CD4-positive, alpha-beta T cell treated with Interleukin-10 for 1 hour (primary cell): ENCODE measurements at regions not wholly inside any gene's neighbourhood (a gene's known extent, or its start where the extent isn't known, plus 50 kb on each side); places are given as distances from the start of the nearest gene placed in this dataset.

Experiments used
- DNase-seq: peaks from one replicate; pipeline ENCODE4 v3.0.0-alpha.2; 2020

DNA sequence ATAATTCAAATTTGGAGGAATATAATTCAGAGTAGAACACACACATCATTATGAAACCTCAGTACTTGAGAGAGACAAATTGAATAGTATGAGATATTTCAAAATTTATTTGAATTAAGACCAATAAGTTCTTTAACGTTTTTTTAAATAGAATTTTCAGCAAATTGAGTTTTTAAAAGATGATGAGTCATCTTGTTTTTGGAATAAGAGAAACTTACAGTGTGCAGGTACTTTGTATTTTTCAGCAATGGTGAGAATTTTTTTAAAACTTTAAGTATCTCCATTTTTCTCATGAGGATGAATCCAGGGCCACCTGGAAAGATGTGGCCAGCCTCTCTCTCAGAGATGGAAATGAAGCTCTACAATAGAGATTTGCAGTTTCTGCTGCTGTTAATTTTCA lies 1015.0 kb upstream of the TENM4 start:
- DNase-seq = no peak

GRCh38 chr11:80451105-80451504 lies 1010.3 kb upstream of the TENM4 start:
- no peak for DNase-seq

GRCh38 chr11:80448709-80449108 lies 1007.9 kb upstream of the TENM4 start:
- DNase-seq = no peak

DNA sequence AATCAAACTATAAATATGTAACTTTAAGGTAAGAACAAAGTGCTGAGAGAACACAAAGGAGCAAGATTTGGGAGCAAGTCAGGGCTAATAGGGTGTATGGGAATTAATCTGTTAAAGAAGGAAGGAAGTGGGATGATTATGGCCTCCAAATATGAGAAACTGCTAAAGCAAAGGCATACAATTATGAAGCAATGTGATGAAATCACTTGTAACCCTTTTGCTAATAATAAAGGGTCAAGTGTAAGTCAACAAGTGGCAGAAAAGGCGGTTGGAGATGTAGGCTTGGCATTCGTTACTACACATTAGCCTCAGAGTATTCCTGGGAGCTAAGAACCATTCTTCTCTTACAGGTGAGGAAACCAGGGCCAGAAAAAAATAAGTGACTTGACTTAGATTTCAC lies 1002.3 kb upstream of the TENM4 start:
- DNase-seq = no peak

- no peak for DNase-seq
These were observed 1001.0 kb upstream of the TENM4 start for GRCh38 chr11:80441821-80442220.

DNA sequence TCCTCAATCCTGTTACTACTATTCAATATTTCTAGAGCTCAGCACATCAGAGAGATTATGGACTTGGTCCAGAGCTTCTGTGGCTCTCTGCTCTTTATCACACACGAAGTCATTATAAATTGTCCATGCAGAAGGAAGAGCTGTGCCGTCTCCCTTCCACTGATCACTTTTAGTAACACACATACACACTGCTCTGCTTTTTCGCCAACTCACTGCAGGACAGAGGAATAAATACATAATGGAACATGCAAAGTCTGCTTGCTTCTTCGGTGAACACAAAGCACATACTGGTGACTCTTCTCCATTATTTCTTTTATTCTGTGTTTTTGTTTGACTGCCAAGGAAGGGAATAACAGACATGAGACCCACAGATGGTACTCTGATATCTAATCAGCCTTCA lies 1000.0 kb upstream of the TENM4 start:
- no peak for DNase-seq

GRCh38 chr11:80436547-80436946 lies 995.7 kb upstream of the TENM4 start:
- no peak for DNase-seq

GRCh38 chr11:80435345-80435744 lies 994.5 kb upstream of the TENM4 start:
- DNase-seq = no peak

DNA sequence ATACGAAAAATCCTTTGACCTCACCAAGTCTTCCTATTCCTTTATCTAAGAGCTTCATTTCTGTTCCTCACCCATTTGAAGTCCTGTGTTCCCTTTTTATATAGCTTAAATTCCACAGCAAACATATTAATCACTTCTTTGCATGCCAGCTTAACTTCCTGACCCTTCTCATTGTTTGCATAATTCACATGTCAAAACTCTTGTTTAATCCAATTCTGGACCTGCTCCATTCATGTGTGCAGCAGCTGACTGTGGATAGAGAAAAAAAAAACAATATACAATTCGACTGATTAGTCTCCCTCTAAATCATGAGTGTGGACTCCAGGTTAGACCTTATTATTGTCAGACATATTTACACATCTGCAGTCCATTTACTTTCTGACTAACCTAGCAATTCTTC lies 991.2 kb upstream of the TENM4 start:
- DNase-seq = no peak

- DNase-seq = no peak
These were observed 983.3 kb upstream of the TENM4 start for GRCh38 chr11:80424012-80424695.

DNA sequence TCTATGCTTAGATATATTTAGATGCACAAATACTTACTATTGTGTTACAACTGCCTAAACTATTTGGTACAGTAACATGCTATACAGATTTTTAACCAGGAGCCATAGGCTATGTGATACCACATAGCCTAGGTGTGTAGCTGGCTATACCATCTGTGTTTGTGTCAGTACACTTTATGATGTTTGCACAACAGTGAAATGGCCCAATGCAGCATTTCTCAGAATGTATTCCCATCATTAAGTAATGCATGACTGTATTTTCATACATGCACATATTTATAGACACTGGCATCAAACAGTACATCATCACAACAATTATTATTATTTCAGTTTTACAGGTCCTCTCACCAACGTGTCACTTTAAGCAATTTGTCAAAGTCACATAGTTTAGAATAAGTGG lies 979.5 kb upstream of the TENM4 start:
- DNase-seq = no peak

DNA sequence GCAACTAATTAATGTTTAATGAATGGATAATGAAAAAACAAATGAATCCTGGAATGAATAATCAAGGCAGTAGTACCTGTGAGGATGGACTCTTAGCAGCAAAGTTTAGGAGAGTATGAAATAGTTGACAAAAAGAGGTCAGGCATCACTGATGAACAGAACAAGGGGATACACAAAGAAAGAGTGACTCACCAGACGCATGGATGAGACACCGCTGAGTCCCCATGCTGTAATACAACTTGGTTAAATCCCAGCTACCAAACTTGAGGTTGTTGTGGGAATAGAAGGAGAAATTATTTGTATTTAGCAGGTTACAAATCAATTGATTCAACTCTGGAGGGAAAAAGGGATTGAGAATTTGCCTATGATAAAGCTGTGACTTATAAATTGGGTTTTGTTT lies 976.9 kb upstream of the TENM4 start:
- DNase-seq = no peak

DNA sequence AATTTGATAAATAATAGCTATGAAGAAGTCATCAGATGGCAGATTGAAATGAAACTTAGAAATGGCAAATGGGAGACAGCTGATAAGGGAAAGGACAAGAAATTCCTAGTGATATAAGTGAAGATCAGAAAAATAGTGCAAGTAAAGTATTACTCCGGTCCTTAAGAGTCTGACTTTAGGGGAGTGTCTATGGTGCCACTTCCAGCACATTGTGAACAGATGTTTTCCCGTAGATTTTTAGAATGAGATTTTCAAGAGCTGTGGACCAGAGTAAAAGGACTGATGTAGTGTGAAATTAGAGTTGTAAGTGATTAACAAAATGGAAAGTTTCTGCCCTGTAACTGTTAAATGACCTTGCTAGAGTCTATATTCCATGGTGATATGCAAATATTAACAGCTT lies 974.8 kb upstream of the TENM4 start:
- no peak for DNase-seq

DNA sequence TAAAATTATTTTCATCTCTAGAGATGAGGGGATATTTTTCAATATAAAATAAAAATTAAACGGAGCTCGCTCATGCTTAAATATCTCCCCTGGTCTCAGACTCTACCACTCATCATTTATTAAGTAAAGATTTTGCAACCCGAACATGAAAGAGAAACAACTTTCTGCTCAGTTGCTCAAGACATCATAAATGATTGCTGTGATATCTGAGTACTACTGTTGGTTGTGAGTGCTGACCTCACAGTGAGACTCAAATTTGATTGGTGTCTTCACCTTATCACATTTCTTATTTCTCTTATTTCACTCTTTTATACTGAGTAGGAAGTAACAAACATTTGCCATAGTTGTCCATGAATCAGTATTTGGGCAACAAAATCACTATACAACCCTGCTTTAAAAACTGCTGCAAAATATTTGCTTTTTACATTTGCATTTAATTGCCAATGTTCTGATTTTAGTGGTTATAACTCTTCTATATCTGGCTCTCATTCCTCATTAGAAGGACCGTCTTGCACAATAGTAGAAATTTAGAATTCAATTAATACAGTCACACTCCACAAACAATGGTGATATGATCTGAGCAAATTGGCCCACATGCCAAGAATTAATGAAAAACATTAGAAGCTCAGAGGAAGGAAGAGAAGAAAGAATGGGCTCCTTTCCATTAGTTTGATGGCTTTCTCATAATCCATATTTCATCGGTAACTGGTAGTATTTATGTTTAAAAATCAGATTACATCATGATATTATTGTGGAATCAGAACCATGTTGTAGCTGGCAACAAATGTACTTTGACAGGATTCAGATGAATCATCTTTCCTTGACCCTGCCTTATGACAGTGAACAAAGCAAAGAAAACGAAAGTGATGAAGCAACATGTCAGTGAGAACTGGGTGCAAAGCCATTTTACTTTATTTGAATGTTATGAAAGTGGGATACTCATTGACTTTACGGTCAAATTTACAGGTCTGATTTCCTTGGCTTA lies 973.6 kb upstream of the TENM4 start:
- DNase-seq = no peak

GRCh38 chr11:80412604-80413003 lies 971.8 kb upstream of the TENM4 start:
- no peak for DNase-seq

DNA sequence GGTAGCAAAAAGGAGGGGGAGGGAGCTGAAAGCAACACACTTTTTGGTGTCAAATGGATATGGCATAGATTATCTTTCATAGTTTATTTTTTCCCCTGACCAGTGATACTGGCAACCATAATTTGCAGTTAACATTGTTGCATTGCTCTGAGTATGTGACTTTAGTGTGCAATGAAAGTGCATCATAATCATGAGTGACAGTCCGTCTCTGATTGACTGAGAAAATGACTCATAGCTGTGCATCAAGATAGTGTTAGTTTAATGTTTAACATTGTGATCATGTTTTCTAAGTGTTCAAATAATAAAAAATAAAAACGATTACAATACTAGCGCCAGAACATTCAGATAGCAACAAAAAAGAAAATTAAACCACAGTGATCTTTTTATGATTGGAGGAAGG lies 952.4 kb upstream of the TENM4 start:
- DNase-seq = no peak

GRCh38 chr11:80390505-80390904 lies 949.7 kb upstream of the TENM4 start:
- no peak for DNase-seq

DNA sequence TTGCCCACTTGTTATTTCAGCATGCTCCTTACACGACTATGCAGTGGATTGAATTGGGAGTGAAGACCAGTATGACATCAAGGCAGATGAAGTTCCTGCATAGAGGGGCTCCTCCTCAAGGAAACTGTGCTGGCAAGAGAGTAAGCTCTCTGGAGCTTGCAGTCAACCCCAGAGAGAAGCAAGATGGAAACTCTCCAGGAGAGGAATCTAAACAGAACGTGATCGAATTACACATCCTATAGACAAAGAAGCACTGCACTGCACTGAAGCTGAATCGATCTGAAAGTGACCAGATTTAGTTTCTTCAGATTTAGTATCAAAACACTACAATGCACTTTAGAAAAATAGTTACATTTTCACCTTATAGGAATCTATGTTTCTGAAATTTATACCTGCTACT lies 947.7 kb upstream of the TENM4 start:
- no peak for DNase-seq

DNA sequence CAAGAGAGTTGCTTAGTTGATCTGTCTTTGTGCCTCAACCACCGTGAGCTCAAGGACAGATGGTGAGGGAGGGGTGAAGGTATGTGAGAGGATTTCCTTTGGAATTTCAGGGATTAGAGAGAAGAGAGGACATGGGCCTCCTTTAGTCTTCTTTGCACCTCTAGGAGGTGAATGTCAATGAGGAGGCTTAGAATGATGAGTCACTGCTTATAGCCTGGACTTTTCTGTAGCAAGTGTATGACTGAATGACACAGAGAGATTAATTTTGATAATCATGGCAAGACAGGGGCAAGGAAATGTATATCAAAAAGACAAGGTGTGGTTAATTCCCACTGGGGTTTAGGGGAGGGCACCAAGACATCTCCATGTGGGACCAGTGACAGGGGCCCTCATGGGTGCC lies 947.3 kb upstream of the TENM4 start:
- no peak for DNase-seq

DNA sequence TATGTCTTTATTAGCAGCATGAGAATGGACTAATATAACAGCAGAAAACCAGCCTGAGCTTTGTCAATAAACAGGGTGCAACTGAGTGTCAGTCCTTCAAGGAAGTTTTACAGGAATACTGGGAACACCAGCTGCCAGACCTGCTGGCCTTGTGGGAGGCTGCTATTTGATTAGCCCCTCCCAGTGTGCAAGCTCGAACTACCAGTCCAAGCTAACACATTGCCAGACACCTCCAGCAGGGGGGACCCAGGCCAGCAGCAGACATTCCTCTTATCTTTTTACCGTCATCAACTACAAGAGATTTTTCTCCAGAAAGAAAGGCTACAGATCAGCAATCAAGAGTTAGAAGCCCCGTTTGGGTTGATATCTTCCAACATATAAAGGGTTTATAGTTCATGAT lies 942.8 kb upstream of the TENM4 start:
- no peak for DNase-seq

DNA sequence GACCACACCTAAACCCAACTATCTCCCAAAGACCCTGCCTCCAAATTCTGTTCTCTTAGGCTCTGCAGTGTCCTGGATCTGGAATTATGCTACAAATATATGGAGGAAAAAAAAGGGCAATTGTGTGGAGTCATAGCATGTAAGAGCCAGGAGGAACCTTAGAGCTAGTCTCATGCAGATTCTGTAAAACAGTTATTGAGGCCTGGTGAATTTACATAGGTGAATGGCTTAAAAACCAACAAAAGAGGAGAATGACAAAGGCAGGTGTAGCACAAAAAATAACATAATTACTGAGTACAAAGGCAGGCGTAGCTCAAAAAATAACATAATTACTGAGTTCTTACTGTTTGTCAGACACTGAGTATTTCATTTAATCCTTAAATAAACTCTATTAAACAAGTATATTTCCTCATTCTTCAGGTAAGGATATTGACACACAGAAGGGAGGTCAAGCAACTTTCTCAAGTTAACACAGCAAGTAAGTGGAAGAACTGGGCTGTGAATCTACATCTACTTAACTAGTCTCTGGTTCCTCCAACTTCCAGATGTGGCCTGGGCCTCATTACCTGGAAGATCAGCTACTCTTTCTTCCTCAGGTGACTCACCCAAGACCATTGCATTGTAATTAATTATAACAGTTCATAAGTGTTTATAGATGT lies 938.9 kb upstream of the TENM4 start:
- no peak for DNase-seq

GRCh38 chr11:80371931-80372330 lies 931.1 kb upstream of the TENM4 start:
- DNase-seq = no peak

- no peak for DNase-seq
These were observed 925.1 kb upstream of the TENM4 start for GRCh38 chr11:80365980-80366379.
